ENCODE measurements at regions not wholly inside any gene's neighbourhood (a gene's known extent, or its start where the extent isn't known, plus 50 kb on each side); places are given as distances from the start of the nearest gene placed in this dataset.

DNA sequence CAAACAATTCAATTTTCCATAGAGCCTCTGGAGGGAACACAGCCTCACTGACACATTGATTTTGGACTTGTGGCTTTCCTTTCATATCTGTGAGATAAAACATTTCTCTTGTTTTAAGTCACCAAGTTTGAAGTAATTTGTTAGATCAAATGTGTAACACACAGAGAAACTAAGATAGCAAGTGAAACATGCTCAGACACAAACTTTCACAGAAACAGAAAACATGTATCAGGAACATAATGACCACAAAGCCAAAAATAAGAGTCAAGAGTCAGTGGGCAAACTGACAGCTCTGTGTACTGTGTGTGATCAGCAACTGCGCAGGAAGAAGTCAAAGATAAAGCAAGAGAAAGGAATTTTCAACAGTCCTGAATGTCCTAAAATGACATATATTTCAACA is 1237.5 kb downstream of the AMY1C start (continued):
- TF ChIP-seq, protein P1, sequence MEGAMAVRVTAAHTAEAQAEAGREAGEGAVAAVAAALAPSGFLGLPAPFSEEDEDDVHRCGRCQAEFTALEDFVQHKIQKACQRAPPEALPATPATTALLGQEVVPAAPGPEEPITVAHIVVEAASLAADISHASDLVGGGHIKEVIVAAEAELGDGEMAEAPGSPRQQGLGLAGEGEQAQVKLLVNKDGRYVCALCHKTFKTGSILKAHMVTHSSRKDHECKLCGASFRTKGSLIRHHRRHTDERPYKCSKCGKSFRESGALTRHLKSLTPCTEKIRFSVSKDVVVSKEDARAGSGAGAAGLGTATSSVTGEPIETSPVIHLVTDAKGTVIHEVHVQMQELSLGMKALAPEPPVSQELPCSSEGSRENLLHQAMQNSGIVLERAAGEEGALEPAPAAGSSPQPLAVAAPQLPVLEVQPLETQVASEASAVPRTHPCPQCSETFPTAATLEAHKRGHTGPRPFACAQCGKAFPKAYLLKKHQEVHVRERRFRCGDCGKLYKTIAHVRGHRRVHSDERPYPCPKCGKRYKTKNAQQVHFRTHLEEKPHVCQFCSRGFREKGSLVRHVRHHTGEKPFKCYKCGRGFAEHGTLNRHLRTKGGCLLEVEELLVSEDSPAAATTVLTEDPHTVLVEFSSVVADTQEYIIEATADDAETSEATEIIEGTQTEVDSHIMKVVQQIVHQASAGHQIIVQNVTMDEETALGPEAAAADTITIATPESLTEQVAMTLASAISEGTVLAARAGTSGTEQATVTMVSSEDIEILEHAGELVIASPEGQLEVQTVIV (IDR thresholded peaks at IDR 0.05; ENCODE audit: borderline replicate concordance, partially characterized antibody): no peak
- TF ChIP-seq SMAD5 (IDR thresholded peaks at IDR 0.05; ENCODE audit: low read depth) (no peak), TCF3 (IDR thresholded peaks at IDR 0.05; ENCODE audit: borderline replicate concordance, insufficient read depth, low read depth, low read length) (no peak), IKZF1 (conservative IDR thresholded peaks at IDR 0.05) (peak; percentile 72), JUNB (IDR thresholded peaks at IDR 0.05) (peak; percentile 94), SREBF2 (IDR thresholded peaks at IDR 0.05; ENCODE audit: low read length) (no peak), NRF1 (conservative IDR thresholded peaks at IDR 0.05; ENCODE audit: low read depth, low read length) (no peak), RAD21 (IDR thresholded peaks at IDR 0.05; ENCODE audit: insufficient read depth, low read depth, low read length) (no peak), NFIC (IDR thresholded peaks at IDR 0.05; ENCODE audit: low read depth, low read length) (peak; percentile 95), RAD51 (IDR thresholded peaks at IDR 0.05) (no peak), KDM1A (IDR thresholded peaks at IDR 0.05; ENCODE audit: borderline replicate concordance) (no peak), HDAC2 (IDR thresholded peaks at IDR 0.05) (no peak), NR2F1 (conservative IDR thresholded peaks at IDR 0.05) (no peak), SP1 (IDR thresholded peaks at IDR 0.05; ENCODE audit: low read depth, low read length) (no peak)
- TF ChIP-seq, protein P2, sequence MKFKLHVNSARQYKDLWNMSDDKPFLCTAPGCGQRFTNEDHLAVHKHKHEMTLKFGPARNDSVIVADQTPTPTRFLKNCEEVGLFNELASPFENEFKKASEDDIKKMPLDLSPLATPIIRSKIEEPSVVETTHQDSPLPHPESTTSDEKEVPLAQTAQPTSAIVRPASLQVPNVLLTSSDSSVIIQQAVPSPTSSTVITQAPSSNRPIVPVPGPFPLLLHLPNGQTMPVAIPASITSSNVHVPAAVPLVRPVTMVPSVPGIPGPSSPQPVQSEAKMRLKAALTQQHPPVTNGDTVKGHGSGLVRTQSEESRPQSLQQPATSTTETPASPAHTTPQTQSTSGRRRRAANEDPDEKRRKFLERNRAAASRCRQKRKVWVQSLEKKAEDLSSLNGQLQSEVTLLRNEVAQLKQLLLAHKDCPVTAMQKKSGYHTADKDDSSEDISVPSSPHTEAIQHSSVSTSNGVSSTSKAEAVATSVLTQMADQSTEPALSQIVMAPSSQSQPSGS (IDR thresholded peaks at IDR 0.05; ENCODE audit: low read length): peak; percentile 78; the same call in 1 of the 2 replicates
- TF ChIP-seq, protein P3, sequence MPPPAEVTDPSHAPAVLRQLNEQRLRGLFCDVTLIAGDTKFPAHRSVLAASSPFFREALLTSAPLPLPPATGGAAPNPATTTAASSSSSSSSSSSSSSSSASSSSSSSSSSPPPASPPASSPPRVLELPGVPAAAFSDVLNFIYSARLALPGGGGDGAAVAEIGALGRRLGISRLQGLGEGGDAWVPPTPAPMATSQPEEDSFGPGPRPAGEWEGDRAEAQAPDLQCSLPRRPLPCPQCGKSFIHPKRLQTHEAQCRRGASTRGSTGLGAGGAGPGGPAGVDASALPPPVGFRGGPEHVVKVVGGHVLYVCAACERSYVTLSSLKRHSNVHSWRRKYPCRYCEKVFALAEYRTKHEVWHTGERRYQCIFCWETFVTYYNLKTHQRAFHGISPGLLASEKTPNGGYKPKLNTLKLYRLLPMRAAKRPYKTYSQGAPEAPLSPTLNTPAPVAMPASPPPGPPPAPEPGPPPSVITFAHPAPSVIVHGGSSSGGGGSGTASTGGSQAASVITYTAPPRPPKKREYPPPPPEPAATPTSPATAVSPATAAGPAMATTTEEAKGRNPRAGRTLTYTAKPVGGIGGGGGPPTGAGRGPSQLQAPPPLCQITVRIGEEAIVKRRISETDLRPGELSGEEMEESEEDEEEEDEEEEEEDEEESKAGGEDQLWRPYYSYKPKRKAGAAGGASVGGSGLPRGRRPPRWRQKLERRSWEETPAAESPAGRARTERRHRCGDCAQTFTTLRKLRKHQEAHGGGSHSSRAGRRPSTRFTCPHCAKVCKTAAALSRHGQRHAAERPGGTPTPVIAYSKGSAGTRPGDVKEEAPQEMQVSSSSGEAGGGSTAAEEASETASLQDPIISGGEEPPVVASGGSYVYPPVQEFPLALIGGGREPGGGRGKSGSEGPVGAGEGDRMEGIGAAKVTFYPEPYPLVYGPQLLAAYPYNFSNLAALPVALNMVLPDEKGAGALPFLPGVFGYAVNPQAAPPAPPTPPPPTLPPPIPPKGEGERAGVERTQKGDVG (CRISPR knock-in tag; IDR thresholded peaks at IDR 0.05): no peak
- TF ChIP-seq, protein P4, sequence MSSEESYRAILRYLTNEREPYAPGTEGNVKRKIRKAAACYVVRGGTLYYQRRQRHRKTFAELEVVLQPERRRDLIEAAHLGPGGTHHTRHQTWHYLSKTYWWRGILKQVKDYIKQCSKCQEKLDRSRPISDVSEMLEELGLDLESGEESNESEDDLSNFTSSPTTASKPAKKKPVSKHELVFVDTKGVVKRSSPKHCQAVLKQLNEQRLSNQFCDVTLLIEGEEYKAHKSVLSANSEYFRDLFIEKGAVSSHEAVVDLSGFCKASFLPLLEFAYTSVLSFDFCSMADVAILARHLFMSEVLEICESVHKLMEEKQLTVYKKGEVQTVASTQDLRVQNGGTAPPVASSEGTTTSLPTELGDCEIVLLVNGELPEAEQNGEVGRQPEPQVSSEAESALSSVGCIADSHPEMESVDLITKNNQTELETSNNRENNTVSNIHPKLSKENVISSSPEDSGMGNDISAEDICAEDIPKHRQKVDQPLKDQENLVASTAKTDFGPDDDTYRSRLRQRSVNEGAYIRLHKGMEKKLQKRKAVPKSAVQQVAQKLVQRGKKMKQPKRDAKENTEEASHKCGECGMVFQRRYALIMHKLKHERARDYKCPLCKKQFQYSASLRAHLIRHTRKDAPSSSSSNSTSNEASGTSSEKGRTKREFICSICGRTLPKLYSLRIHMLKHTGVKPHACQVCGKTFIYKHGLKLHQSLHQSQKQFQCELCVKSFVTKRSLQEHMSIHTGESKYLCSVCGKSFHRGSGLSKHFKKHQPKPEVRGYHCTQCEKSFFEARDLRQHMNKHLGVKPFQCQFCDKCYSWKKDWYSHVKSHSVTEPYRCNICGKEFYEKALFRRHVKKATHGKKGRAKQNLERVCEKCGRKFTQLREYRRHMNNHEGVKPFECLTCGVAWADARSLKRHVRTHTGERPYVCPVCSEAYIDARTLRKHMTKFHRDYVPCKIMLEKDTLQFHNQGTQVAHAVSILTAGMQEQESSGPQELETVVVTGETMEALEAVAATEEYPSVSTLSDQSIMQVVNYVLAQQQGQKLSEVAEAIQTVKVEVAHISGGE (CRISPR knock-in tag; IDR thresholded peaks at IDR 0.05): no peak
- TF ChIP-seq, protein P5, sequence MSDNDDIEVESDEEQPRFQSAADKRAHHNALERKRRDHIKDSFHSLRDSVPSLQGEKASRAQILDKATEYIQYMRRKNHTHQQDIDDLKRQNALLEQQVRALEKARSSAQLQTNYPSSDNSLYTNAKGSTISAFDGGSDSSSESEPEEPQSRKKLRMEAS (IDR thresholded peaks at IDR 0.05; ENCODE audit: low read depth, low read length): no peak
- TF ChIP-seq, protein P6, sequence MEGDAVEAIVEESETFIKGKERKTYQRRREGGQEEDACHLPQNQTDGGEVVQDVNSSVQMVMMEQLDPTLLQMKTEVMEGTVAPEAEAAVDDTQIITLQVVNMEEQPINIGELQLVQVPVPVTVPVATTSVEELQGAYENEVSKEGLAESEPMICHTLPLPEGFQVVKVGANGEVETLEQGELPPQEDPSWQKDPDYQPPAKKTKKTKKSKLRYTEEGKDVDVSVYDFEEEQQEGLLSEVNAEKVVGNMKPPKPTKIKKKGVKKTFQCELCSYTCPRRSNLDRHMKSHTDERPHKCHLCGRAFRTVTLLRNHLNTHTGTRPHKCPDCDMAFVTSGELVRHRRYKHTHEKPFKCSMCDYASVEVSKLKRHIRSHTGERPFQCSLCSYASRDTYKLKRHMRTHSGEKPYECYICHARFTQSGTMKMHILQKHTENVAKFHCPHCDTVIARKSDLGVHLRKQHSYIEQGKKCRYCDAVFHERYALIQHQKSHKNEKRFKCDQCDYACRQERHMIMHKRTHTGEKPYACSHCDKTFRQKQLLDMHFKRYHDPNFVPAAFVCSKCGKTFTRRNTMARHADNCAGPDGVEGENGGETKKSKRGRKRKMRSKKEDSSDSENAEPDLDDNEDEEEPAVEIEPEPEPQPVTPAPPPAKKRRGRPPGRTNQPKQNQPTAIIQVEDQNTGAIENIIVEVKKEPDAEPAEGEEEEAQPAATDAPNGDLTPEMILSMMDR (IDR thresholded peaks at IDR 0.05 in 2 of 3, conservative IDR thresholded peaks at IDR 0.05 in 1 of 3; ENCODE audit: control insufficient read depth in 2 of 3, extremely low read depth in 1 of 3, insufficient read depth in 1 of 3, low read depth in 3 of 3, low read length in 3 of 3): no peak

Measured in GM12878 (cell line).